A673 (cell line): ENCODE measurements at regions not wholly inside any gene's neighbourhood (a gene's known extent, or its start where the extent isn't known, plus 50 kb on each side); places are given as distances from the start of the nearest gene placed in this dataset.

ENCODE experiments used
- BruUV-seq: library from RNA; stranded (reverse); fragments of 400-500 nt; replicated peaks from 2 replicates; lab custom pipeline; 2021; lab: Mats Ljungman, UMichigan
- CTCF ChIA-PET: fragments of 300-600 bp; sonication (Branson Sonifier 250); formaldehyde crosslinking; loops from one replicate; lab custom pipeline; 2022; ENCODE audit warnings: antibody characterized with exemption; lab: Charles Lee
- POLR2A ChIA-PET: fragments of 300-600 bp; sonication (Branson Sonifier 250); formaldehyde crosslinking; loops from one replicate; lab custom pipeline; 2022; ENCODE audit warnings: antibody characterized with exemption; ENCODE audit not compliant: low non-redundant PET; lab: Charles Lee
- DNase-seq: peaks from one replicate; pipeline ENCODE4 v3.0.0-alpha.2; 2015; ENCODE audit warnings: low spot score
- H3K27ac ChIP-seq: fragments of 200-600 bp; sonication (generic); 2 replicates; pipeline ENCODE4 v1.5.1; 2016; ENCODE audit warnings: mixed run types, low read depth, mild to moderate bottlenecking, mixed read lengths, antibody characterized with exemption, low read length; ENCODE audit not compliant: poor library complexity, severe bottlenecking
- H3K27me3 ChIP-seq: fragments of 200-600 bp; sonication (generic); replicated peaks from 2 replicates; pipeline ENCODE4 v1.6.1; 2017; ENCODE audit warnings: mixed run types, low read depth, mild to moderate bottlenecking, mixed read lengths, antibody characterized with exemption, low read length; ENCODE audit not compliant: insufficient read depth, poor library complexity
- H3K36me3 ChIP-seq: fragments of 200-600 bp; sonication (generic); 2 replicates; pipeline ENCODE4 v1.6.1; 2016; ENCODE audit warnings: mixed run types, mild to moderate bottlenecking, mixed read lengths, antibody characterized with exemption, low read length; ENCODE audit not compliant: insufficient read depth, poor library complexity, severe bottlenecking
- H3K4me1 ChIP-seq: fragments of 200-600 bp; sonication (generic); 2 replicates; pipeline ENCODE4 v1.6.1; 2017; ENCODE audit warnings: mixed run types, mild to moderate bottlenecking, mixed read lengths, antibody characterized with exemption, low read length; ENCODE audit not compliant: insufficient read depth, poor library complexity, severe bottlenecking
- H3K4me3 ChIP-seq: fragments of 200-600 bp; sonication (generic); 2 replicates; pipeline ENCODE4 v1.5.1; 2016; ENCODE audit warnings: low read depth, mixed run types, mild to moderate bottlenecking, mixed read lengths, low read length; ENCODE audit not compliant: poor library complexity, severe bottlenecking
- H3K9me3 ChIP-seq: fragments of 200-600 bp; sonication (generic); 2 replicates; pipeline ENCODE4 v1.6.1; 2016; ENCODE audit warnings: mixed run types, low read depth, mild to moderate bottlenecking, mixed read lengths, antibody characterized with exemption, low read length; ENCODE audit not compliant: poor library complexity, severe bottlenecking
- CTCF ChIP-seq: fragments of 300-800, 200-600 bp; sonication (generic); conservative IDR thresholded peaks from 2 replicates; pipeline ENCODE4 v1.5.1; 2017; ENCODE audit warnings: low read depth, mild to moderate bottlenecking, antibody characterized with exemption, low read length, moderate library complexity, mixed read lengths
- EZH2 ChIP-seq: fragments of 200-600 bp; sonication (generic); IDR thresholded peaks from 2 replicates; pipeline ENCODE4 v1.6.1; 2017; ENCODE audit warnings: borderline replicate concordance, low read depth, mild to moderate bottlenecking, mixed read lengths, antibody characterized with exemption, low read length; ENCODE audit not compliant: poor library complexity, severe bottlenecking
- intact Hi-C: fragments of 100-400 bp; cut with micrococcal nuclease; formaldehyde crosslinking; loops from one replicate; pipeline ENCODE4 v1.10.0; 2022; ENCODE audit not compliant: unreplicated experiment

GRCh38 chr4:41326776-41327175, 70.0 kb downstream of the UCHL1 start:
- Histone ChIP-seq H3K27me3 (no peaks in the 10 kb centered on the region), H3K9me3 (no peaks in the 10 kb centered on the region), H3K36me3 (no peaks in the 10 kb centered on the region), H3K4me1 (no peaks in the 10 kb centered on the region), H3K4me3 (no peak overlapping the region), H3K27ac (no peak overlapping the region)
- ChIA-PET CTCF (no interaction called here), POLR2A (no interaction called here)
- BruUV-seq, result no TSS peak
- intact Hi-C loops, result no loop called here
- no peak for DNase-seq
- TF ChIP-seq EZH2 (no peak), CTCF (no peak)

- Histone ChIP-seq H3K27ac (no peak overlapping the region), H3K27me3 (no peaks in the 10 kb centered on the region), H3K4me1 (no peaks in the 10 kb centered on the region), H3K9me3 (no peaks in the 10 kb centered on the region), H3K4me3 (no peak overlapping the region), H3K36me3 (no peaks in the 10 kb centered on the region)
- CTCF ChIA-PET, result no interaction called here
- no TSS peak for BruUV-seq
- intact Hi-C loops, result no loop called here
- TF ChIP-seq EZH2, result no peak
- no peak for TF ChIP-seq CTCF
- DNase-seq, result no peak
- POLR2A ChIA-PET, result no interaction called here
Observed at GRCh38 chr4:41327770-41328169, 71.0 kb downstream of the UCHL1 start.

- ChIA-PET POLR2A (no interaction called here), CTCF (no interaction called here)
- DNase-seq, result no peak
- intact Hi-C loops, result no loop called here
- Histone ChIP-seq H3K4me1 (no peaks in the 10 kb centered on the region), H3K4me3 (no peak overlapping the region), H3K36me3 (no peaks in the 10 kb centered on the region), H3K27me3 (no peaks in the 10 kb centered on the region), H3K27ac (no peak overlapping the region), H3K9me3 (no peaks in the 10 kb centered on the region)
- no peak for TF ChIP-seq CTCF
- TF ChIP-seq EZH2, result no peak
- BruUV-seq, result no TSS peak
Observed at GRCh38 chr4:41329361-41329760, 72.6 kb downstream of the UCHL1 start.
